Peyer's patch (tissue), 4 donors: ENCODE measurements at regions not wholly inside any gene's neighbourhood (a gene's known extent, or its start where the extent isn't known, plus 50 kb on each side); places are given as distances from the start of the nearest gene placed in this dataset.

ENCODE experiments used
- DNase-seq, 3 donors: peaks; one replicate each; pipeline ENCODE4 v3.0.0-alpha.2; 2017 to 2019
- H3K27ac ChIP-seq, 4 donors: fragments of 200-600 bp; sonication (generic); one replicate each; pipeline ENCODE4 v1.5.1; 2016 to 2019
- H3K27me3 ChIP-seq, 2 donors: fragments of 200-600 bp; sonication (generic); one replicate each; pipeline ENCODE4 v1.5.1; 2019
- H3K36me3 ChIP-seq, 3 donors: fragments of 200-600 bp; sonication (generic); one replicate each; pipeline ENCODE4 v1.5.1; 2016 to 2019
- H3K4me1 ChIP-seq, 4 donors: fragments of 200-600 bp; sonication (generic); one replicate each; pipeline ENCODE4 v1.5.1; 2016 to 2019
- H3K4me3 ChIP-seq, 4 donors: fragments of 200-600 bp; sonication (generic); 1 replicate in 3 of 4; 2 replicates in 1 of 4; pipeline ENCODE4 v1.5.1; 2016 to 2019; ENCODE audit warnings: mild to moderate bottlenecking in 1 of 4
- H3K9me3 ChIP-seq, 4 donors: fragments of 200-600 bp; sonication (generic); one replicate each; pipeline ENCODE4 v1.5.1; 2016 to 2019; ENCODE audit warnings: mild to moderate bottlenecking in 1 of 4
- POLR2A ChIP-seq, 2 donors: fragments of 450-650 bp; IDR thresholded peaks; one replicate each; pipeline ENCODE4 v1.5.1; 2017; ENCODE audit warnings: antibody characterized with exemption in 2 of 2, mild to moderate bottlenecking in 2 of 2, moderate library complexity in 2 of 2
- TF ChIP-seq, protein P1 (sequence below), 6 experiments: fragments of 450-650 bp in 4 of 6; fragments of 200-600 bp in 2 of 6; sonication (generic) in 1 of 6; IDR thresholded peaks; one replicate each; pipeline ENCODE4 v1.5.1; 2017 to 2019; ENCODE audit warnings: antibody characterized with exemption in 6 of 6, mild to moderate bottlenecking in 3 of 6, moderate library complexity in 1 of 6

DNA sequence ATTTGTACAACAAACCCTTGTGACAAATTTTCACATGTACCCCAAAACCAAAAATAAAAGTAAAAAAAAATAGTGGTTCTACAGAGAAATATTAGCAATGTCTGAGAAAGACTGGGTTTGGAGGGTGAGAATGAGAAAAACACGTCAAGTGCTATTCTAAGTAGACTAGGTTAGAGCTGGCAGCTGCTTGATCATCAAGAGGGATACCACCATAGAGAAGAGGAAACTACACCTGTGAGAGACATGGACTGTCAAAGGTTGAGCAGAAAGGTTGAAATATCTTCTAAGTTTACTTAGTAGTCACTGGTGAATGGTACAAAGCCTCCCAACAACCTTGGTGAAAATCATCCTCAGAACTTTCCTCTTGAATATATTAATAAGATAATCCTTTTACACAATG lies 126.9 kb upstream of the ITGA4 start:
- Histone ChIP-seq H3K27ac (no peak overlapping the region), H3K4me1 (no peaks in the 10 kb centered on the region), H3K36me3 (no peaks in the 10 kb centered on the region), H3K4me3 (no peak overlapping the region), H3K27me3 (no peaks in the 10 kb centered on the region), H3K9me3 (no peaks in the 10 kb centered on the region)
- TF ChIP-seq, protein P1, sequence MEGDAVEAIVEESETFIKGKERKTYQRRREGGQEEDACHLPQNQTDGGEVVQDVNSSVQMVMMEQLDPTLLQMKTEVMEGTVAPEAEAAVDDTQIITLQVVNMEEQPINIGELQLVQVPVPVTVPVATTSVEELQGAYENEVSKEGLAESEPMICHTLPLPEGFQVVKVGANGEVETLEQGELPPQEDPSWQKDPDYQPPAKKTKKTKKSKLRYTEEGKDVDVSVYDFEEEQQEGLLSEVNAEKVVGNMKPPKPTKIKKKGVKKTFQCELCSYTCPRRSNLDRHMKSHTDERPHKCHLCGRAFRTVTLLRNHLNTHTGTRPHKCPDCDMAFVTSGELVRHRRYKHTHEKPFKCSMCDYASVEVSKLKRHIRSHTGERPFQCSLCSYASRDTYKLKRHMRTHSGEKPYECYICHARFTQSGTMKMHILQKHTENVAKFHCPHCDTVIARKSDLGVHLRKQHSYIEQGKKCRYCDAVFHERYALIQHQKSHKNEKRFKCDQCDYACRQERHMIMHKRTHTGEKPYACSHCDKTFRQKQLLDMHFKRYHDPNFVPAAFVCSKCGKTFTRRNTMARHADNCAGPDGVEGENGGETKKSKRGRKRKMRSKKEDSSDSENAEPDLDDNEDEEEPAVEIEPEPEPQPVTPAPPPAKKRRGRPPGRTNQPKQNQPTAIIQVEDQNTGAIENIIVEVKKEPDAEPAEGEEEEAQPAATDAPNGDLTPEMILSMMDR (IDR thresholded peaks at IDR 0.05) = no peak
- no peak for TF ChIP-seq POLR2A (IDR thresholded peaks at IDR 0.05)
- no peak for DNase-seq

DNA sequence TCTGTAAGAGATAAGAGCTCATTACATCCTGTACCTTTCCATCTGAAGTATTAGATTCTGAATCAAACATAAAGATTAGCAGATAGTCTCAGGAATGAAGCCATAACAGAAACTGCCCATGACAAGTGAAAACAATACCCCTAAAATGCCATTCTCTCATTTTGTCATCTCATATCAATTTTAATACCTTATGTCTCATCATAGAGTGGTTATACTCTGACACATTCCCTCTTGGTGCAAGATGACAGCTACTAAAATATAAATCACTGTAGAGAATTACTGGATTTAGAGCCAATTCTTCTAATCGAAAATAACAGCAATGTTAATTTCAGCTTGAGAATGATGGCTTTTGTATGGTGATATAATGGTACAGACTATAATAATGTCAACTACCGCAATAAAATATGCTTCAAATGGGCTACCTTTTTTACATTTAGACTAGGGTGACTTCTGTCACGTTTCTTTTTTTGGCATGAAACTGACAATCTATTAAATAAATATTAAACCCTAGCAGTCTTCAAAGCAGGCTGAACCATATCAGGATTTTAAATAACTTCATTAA lies 125.1 kb upstream of the ITGA4 start:
- no peak for TF ChIP-seq POLR2A (IDR thresholded peaks at IDR 0.05)
- TF ChIP-seq, protein P1 (IDR thresholded peaks at IDR 0.05) = no peak
- H3K4me3 ChIP-seq = no peak overlapping the region
- no peaks in the 10 kb centered on the region for H3K9me3 ChIP-seq
- H3K27me3 ChIP-seq = no peaks in the 10 kb centered on the region
- no peak for DNase-seq
- no peaks in the 10 kb centered on the region for H3K36me3 ChIP-seq
- H3K4me1 ChIP-seq = no peaks in the 10 kb centered on the region
- H3K27ac ChIP-seq = no peak overlapping the region

DNA sequence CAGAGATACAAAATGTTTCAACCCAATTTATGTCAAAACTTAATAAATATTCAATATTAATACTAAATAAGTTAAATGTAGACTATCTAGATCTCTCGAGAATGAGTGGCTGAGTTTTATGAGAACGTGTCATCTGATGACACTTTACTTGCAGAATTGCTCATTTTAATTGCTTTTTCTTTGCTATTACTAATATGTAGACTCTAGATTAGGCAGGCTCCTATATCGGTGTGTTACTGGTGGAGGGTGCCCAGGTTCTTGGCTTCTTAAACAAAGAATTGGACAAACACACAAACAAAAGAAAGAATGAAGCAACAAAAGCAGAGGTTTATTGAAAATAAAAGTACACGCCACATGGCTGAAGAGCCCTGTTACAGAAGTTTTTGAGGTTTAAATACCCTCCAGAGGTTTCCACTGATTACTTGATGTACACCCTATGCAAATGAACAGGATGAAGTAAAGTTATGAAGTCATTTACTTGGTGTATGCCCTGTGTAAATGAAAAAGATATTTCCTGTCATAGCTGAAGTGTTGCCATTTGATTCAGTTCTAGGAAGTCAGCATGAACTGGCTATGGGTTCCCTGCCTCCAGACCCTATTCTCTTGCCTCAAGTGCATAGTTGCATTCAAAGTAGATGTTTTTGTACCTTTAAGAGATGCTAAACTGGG lies 122.9 kb upstream of the ITGA4 start:
- Histone ChIP-seq H3K4me3 (no peak overlapping the region), H3K27ac (no peak overlapping the region), H3K27me3 (no peaks in the 10 kb centered on the region), H3K4me1 (no peaks in the 10 kb centered on the region), H3K36me3 (no peaks in the 10 kb centered on the region), H3K9me3 (no peaks in the 10 kb centered on the region)
- no peak for TF ChIP-seq POLR2A (IDR thresholded peaks at IDR 0.05)
- TF ChIP-seq, protein P1 (IDR thresholded peaks at IDR 0.05) = no peak
- no peak for DNase-seq

DNA sequence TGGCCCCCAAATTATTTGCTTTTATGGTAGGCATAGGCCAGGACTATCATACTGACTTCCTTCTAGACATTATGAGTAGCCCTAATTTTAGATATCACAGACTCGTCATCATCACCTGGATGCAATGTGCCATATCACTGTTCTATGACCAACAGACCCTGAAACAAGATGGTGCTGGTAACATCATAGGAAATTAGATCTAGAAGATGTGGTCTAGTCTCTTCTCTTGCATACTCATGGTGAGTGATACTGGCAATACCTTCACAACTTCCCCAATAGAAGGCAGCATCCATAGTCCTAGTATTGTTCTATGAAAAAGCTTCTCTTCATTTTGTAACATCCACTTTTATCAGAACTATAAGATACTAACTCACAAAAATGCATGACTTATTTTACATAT lies 116.3 kb upstream of the ITGA4 start:
- no peaks in the 10 kb centered on the region for H3K27me3 ChIP-seq
- H3K4me3 ChIP-seq = no peak overlapping the region
- no peaks in the 10 kb centered on the region for H3K9me3 ChIP-seq
- no peaks in the 10 kb centered on the region for H3K4me1 ChIP-seq
- DNase-seq = no peak
- H3K36me3 ChIP-seq = no peaks in the 10 kb centered on the region
- H3K27ac ChIP-seq = no peak overlapping the region
- TF ChIP-seq, protein P1 (IDR thresholded peaks at IDR 0.05) = no peak
- TF ChIP-seq POLR2A (IDR thresholded peaks at IDR 0.05) = no peak

DNA sequence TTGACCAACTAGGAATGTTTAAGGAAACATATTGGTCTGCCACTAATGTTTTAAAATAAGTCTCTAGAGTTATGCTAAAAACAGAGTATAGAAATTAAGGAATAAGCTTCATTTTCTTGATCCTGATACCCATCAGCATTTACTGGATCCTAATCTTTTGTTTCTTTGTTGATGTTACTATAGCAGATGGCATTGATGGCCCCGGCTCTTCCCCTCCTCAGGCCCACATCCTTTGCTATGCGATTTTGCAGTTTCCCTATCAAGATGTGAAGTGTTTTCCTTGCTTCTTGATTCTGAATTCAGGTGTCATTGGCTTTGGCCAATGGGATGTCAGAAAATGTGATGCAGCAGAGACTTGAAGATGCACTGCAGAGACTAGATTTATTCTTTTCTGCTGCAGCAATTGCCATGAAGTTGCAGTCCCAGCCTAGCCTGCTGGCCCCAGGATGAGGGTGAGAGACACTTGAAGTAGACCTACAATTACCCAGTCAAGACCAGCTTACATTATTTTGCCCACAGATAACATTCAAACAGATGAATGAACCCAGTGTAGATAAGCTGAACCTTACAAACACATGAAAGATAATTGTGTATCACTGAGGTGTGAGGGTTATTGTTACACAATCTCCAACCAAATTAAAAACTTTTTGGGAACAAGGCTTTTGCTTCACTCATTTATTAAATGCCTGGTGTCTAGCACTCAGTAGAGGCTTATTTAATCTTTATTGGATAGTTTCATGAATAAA lies 115.2 kb upstream of the ITGA4 start:
- no peaks in the 10 kb centered on the region for H3K27me3 ChIP-seq
- TF ChIP-seq, protein P1 (IDR thresholded peaks at IDR 0.05) = no peak
- H3K4me3 ChIP-seq = no peak overlapping the region
- H3K9me3 ChIP-seq = no peaks in the 10 kb centered on the region
- no peaks in the 10 kb centered on the region for H3K36me3 ChIP-seq
- H3K27ac ChIP-seq = no peak overlapping the region
- DNase-seq = no peak
- H3K4me1 ChIP-seq = no peaks in the 10 kb centered on the region
